SH-SY5Y (cell line): ENCODE measurements at regions not wholly inside any gene's neighbourhood (a gene's known extent, or its start where the extent isn't known, plus 50 kb on each side); places are given as distances from the start of the nearest gene placed in this dataset.

Source experiments
- GATA2 ChIP-seq: IDR thresholded peaks from 2 replicates; pipeline ENCODE4 v1.6.1; 2011; ENCODE audit warnings: mild to moderate bottlenecking, low read depth, low read length
- GATA3 ChIP-seq: IDR thresholded peaks from 2 replicates; pipeline ENCODE4 v1.6.1; 2011; ENCODE audit warnings: low read depth, mild to moderate bottlenecking, low read length, moderate library complexity

- TF ChIP-seq GATA2 (no peak), GATA3 (no peak)
These were observed 1270.0 kb downstream of the ROBO1 start for GRCh38 chr3:78497767-78498166.
